Spleen (tissue), 7 donors: ENCODE measurements at regions not wholly inside any gene's neighbourhood (a gene's known extent, or its start where the extent isn't known, plus 50 kb on each side); places are given as distances from the start of the nearest gene placed in this dataset.

ENCODE experiments used
- CTCF ChIP-seq, 11 experiments: fragments of 200-600 bp in 7 of 11; fragments of 450-650 bp in 4 of 11; sonication (generic) in 4 of 11; IDR thresholded peaks in 8 of 11; conservative IDR thresholded peaks in 3 of 11; 1 replicate in 7 of 11; 2 replicates in 4 of 11; pipeline versions ENCODE4 v1.4.0 to v1.8.0; 2016 to 2021; ENCODE audit warnings: antibody characterized with exemption in 11 of 11, inconsistent platforms in 4 of 11, mild to moderate bottlenecking in 1 of 11
- POLR2AphosphoS5 ChIP-seq, 3 donors: sonication (generic); formaldehyde crosslinking; IDR thresholded peaks; one replicate each; pipeline ENCODE4 v1.5.1; 2017; ENCODE audit warnings: antibody characterized with exemption in 3 of 3
- donor health status: DM: no; HTN: no; CAD: no; lungs with moderate emphysema.
- donor health status: DM: no; HTN: no; CAD: no.
- donor health status: DM: no; HTN: no; CAD: no.

GRCh38 chr2:12484536-12485115 is 232.1 kb upstream of the TRIB2 start:
- no peak for TF ChIP-seq POLR2AphosphoS5 (IDR thresholded peaks at IDR 0.05)
- TF ChIP-seq CTCF (IDR thresholded peaks at IDR 0.05 in 8 of 11, conservative IDR thresholded peaks at IDR 0.05 in 3 of 11): no peak
